AG04449 (cell line): ENCODE measurements at regions not wholly inside any gene's neighbourhood (a gene's known extent, or its start where the extent isn't known, plus 50 kb on each side); places are given as distances from the start of the nearest gene placed in this dataset.

ENCODE experiments used
- CTCF ChIA-PET: fragments of 350-600 bp; formaldehyde crosslinking; extraction: SDS; loops from one replicate; lab custom pipeline; 2021; ENCODE audit warnings: antibody characterized with exemption; lab: Yijun Ruan, JAX
- POLR2A ChIA-PET: fragments of 400-600, 350-600 bp; formaldehyde crosslinking; extraction: SDS; loops from one replicate; lab custom pipeline; 2020; ENCODE audit warnings: antibody characterized with exemption, inconsistent platforms; lab: Yijun Ruan, JAX
- DNase-seq: peaks from one replicate; pipeline ENCODE4 v3.0.0-alpha.2; 2010; ENCODE audit warnings: low read depth, low spot score
- H3K4me3 ChIP-seq: 2 replicates; pipeline ENCODE4 v1.5.1; 2011; ENCODE audit warnings: low read depth, mild to moderate bottlenecking, control low read depth, low read length
- CTCF ChIP-seq: IDR thresholded peaks from one replicate; pipeline ENCODE4 v1.5.1; 2011; ENCODE audit warnings: mild to moderate bottlenecking, moderate library complexity, low read length, control low read depth, inconsistent platforms; ENCODE audit not compliant: insufficient read depth; ENCODE audit errors: missing control alignments

- H3K4me3 ChIP-seq: no peak overlapping the region
- CTCF ChIA-PET: no interaction called here
- no peak for TF ChIP-seq CTCF
- POLR2A ChIA-PET: no interaction called here
- DNase-seq: no peak
Measured at GRCh38 chr9:99421369-99421768, 199.3 kb downstream of the SEC61B start.

DNA sequence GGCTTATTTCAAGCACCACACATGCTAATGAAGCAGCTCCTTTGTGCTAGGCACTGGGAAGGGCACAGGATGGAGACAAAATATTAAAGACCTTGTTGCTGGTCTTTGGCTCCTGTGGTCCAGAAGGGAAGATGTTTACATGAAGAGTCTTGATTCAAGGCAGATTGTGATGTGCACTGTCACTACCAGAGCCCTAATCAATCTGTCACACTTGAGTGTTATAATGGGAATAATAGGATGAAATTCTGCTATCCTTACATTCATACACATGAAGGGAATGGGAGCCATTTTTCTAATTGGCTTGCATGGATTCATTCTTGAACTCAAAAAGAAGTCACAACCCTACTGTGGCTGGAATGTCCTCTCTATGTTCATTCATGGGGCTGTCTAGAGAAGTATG, 203.0 kb downstream of the SEC61B start:
- H3K4me3 ChIP-seq: no peak overlapping the region
- DNase-seq: no peak
- CTCF ChIA-PET: no interaction called here
- POLR2A ChIA-PET: no interaction called here
- no peak for TF ChIP-seq CTCF

- TF ChIP-seq CTCF: no peak
- no peak for DNase-seq
- CTCF ChIA-PET: no interaction called here
- POLR2A ChIA-PET: no interaction called here
- no peak overlapping the region for H3K4me3 ChIP-seq
Measured at GRCh38 chr9:99425923-99426842, 204.1 kb downstream of the SEC61B start.

DNA sequence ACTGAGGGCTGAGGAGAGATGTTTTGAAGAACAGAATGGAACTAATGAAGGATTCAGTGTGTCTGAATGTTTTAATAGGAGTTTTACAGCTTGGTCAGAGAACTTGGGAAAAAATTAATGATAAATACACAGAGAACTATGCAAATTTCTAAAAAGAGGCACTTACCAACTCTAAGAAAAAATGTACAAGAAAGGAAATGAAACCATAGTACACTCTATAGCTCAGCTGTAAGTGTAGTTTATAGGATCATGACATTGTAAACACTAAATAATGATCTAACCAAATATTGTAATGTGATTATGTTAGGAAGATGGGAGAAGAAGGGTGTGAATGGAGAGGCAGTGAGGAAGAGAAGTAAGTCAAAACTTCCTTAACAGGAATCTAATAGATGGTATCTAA, 205.2 kb downstream of the SEC61B start:
- no peak for DNase-seq
- TF ChIP-seq CTCF: no peak
- H3K4me3 ChIP-seq: no peak overlapping the region
- CTCF ChIA-PET: no interaction called here
- POLR2A ChIA-PET: no interaction called here

GRCh38 chr9:99430301-99430700, 208.2 kb downstream of the SEC61B start:
- no peak overlapping the region for H3K4me3 ChIP-seq
- ChIA-PET CTCF (no interaction called here), POLR2A (no interaction called here)
- TF ChIP-seq CTCF: no peak
- DNase-seq: no peak

- ChIA-PET POLR2A (no interaction called here), CTCF (interaction anchor here (1.9 kb wide), 1 partner anchor 14 kb away, joined by 4 read pairs; no protein-coding TSS in a partner anchor)
- DNase-seq: no peak
Measured at GRCh38 chr9:99431103-99431502, 209.0 kb downstream of the SEC61B start.

More at GRCh38 chr9:99431103-99431502, 209.0 kb downstream of the SEC61B start:
- H3K4me3 ChIP-seq: no peak overlapping the region
- TF ChIP-seq CTCF: no peak
